ENCODE measurements at regions not wholly inside any gene's neighbourhood (a gene's known extent, or its start where the extent isn't known, plus 50 kb on each side); places are given as distances from the start of the nearest gene placed in this dataset.

GRCh38 chr21:17454315-17455027 is 58.4 kb upstream of the CXADR start:
- peak; percentile 30 to 35 for DNase-seq (ENCODE audit: extremely low read depth in 1 of 2, low read depth in 1 of 2)

- DNase-seq (ENCODE audit: extremely low read depth in 1 of 2, low read depth in 1 of 2), result no peak
Observed at GRCh38 chr21:17455028-17455353, 57.9 kb upstream of the CXADR start.

GRCh38 chr21:17455451-17455850 is 57.4 kb upstream of the CXADR start:
- no peak for DNase-seq (ENCODE audit: extremely low read depth in 1 of 2, low read depth in 1 of 2)

GRCh38 chr21:17458279-17458678 is 54.6 kb upstream of the CXADR start:
- DNase-seq (ENCODE audit: extremely low read depth in 1 of 2, low read depth in 1 of 2), result no peak

GRCh38 chr21:17460094-17460493 is 52.7 kb upstream of the CXADR start:
- no peak for DNase-seq (ENCODE audit: extremely low read depth in 1 of 2, low read depth in 1 of 2)

- no peak for DNase-seq (ENCODE audit: extremely low read depth in 1 of 2, low read depth in 1 of 2)
Observed at GRCh38 chr21:17461014-17461413, 51.8 kb upstream of the CXADR start.

GRCh38 chr21:17461582-17461981 is 51.3 kb upstream of the CXADR start:
- no peak for DNase-seq (ENCODE audit: extremely low read depth in 1 of 2, low read depth in 1 of 2)

- DNase-seq (ENCODE audit: extremely low read depth in 1 of 2, low read depth in 1 of 2), result no peak
Observed at GRCh38 chr21:17462276-17462981, 50.4 kb upstream of the CXADR start.

All from stimulated activated CD8-positive, alpha-beta memory T cell treated with anti-CD3 and anti-CD28 coated beads, Interleukin-7, amount 100 ng/mL, for 48 hours (primary cell).